ENCODE measurements at regions not wholly inside any gene's neighbourhood (a gene's known extent, or its start where the extent isn't known, plus 50 kb on each side); places are given as distances from the start of the nearest gene placed in this dataset.

- Mint-ChIP-seq H3K36me3 (no peaks in the 10 kb centered on the region), H3K27ac (no peak overlapping the region), H3K4me3 (no peak overlapping the region), H3K4me1 (peaks cover 4% of the 10 kb centered on the region), H3K27me3 (no peaks in the 10 kb centered on the region), H3K9me3 (no peaks in the 10 kb centered on the region)
Measured at GRCh38 chr2:64363140-64363539, 90.8 kb upstream of the LGALSL start.

DNA sequence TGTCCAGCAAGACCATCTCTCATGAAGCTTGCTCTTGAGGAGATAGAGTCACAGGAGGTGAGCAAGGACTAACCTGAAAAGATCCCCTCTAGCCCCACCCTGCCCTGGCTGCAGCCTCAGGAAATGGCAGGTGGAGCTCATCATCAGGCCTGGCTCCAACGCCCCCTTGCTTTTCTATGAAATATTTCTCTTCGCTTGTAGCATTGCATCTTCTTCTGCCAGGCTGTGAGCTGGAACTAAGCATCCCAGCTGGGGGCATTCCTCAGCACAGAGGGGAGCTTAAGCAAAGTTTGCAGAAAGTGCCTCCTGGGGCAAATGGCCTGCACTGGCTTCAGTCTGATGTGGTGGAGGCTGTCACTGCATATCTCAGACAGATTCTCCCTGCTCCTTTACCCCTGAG is 90.1 kb upstream of the LGALSL start:
- Mint-ChIP-seq H3K27me3 (no peaks in the 10 kb centered on the region), H3K4me1 (peaks cover 4% of the 10 kb centered on the region), H3K4me3 (no peak overlapping the region), H3K27ac (no peak overlapping the region), H3K9me3 (no peaks in the 10 kb centered on the region), H3K36me3 (no peaks in the 10 kb centered on the region)

GRCh38 chr2:64367444-64368232 is 86.3 kb upstream of the LGALSL start:
- no peak overlapping the region for H3K27ac Mint-ChIP-seq
- no peak overlapping the region for H3K4me3 Mint-ChIP-seq
- H3K36me3 Mint-ChIP-seq = no peaks in the 10 kb centered on the region
- no peaks in the 10 kb centered on the region for H3K4me1 Mint-ChIP-seq
- no peaks in the 10 kb centered on the region for H3K9me3 Mint-ChIP-seq
- H3K27me3 Mint-ChIP-seq = no peaks in the 10 kb centered on the region

DNA sequence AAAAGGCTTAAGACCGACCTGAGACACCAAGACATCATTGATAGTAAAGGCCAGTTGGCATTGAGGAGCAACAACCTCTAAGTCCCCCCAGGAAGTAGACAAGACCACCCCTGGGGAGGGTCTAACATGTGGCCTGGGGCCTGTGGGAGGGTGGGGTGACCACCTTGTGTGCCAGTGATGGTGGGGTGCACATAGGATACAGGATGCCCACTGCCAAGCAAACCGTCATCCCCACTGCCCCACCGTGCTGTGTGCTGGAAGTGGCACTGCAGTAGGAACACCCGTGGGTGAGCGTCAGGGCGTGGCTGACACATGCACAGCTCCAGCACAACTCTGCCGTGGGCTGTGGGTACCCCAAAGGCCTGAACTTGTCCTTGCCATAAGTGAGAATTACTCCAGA is 84.3 kb upstream of the LGALSL start:
- H3K27ac Mint-ChIP-seq = no peak overlapping the region
- H3K27me3 Mint-ChIP-seq = no peaks in the 10 kb centered on the region
- no peak overlapping the region for H3K4me3 Mint-ChIP-seq
- H3K9me3 Mint-ChIP-seq = no peaks in the 10 kb centered on the region
- H3K36me3 Mint-ChIP-seq = no peaks in the 10 kb centered on the region
- H3K4me1 Mint-ChIP-seq = no peaks in the 10 kb centered on the region

- no peak overlapping the region for H3K4me3 Mint-ChIP-seq
- no peak overlapping the region for H3K27ac Mint-ChIP-seq
- no peaks in the 10 kb centered on the region for H3K27me3 Mint-ChIP-seq
- no peaks in the 10 kb centered on the region for H3K4me1 Mint-ChIP-seq
- no peaks in the 10 kb centered on the region for H3K9me3 Mint-ChIP-seq
- no peaks in the 10 kb centered on the region for H3K36me3 Mint-ChIP-seq
Measured at GRCh38 chr2:64371727-64372126, 82.2 kb upstream of the LGALSL start.

DNA sequence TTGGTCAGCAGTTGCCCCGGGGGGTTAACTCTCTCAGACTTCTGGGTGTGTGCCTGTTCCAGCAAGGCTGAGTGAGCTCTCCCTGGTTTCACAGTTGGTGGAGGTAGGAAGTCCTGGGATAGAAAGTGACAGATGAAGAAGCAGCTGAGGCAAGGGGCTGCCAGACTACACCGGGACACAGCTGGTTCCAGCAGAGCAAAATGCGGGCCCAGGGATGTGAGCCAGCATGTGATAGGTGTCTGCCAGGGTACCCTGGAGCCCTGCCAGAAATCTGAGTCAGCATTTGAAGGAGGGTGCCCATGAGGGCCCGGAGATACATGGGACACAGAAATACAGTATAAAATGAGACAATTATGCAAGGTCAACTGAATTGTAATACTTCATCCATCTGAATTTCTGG is 79.3 kb upstream of the LGALSL start:
- no peaks in the 10 kb centered on the region for H3K36me3 Mint-ChIP-seq
- no peak overlapping the region for H3K27ac Mint-ChIP-seq
- H3K27me3 Mint-ChIP-seq = peaks cover 3% of the 10 kb centered on the region
- no peak overlapping the region for H3K4me3 Mint-ChIP-seq
- no peaks in the 10 kb centered on the region for H3K4me1 Mint-ChIP-seq
- no peaks in the 10 kb centered on the region for H3K9me3 Mint-ChIP-seq

GRCh38 chr2:64376926-64377325 is 77.0 kb upstream of the LGALSL start:
- H3K4me1 Mint-ChIP-seq = no peaks in the 10 kb centered on the region
- H3K27me3 Mint-ChIP-seq = peaks cover 3% of the 10 kb centered on the region
- H3K27ac Mint-ChIP-seq = no peak overlapping the region
- H3K9me3 Mint-ChIP-seq = no peaks in the 10 kb centered on the region
- no peak overlapping the region for H3K4me3 Mint-ChIP-seq
- no peaks in the 10 kb centered on the region for H3K36me3 Mint-ChIP-seq

DNA sequence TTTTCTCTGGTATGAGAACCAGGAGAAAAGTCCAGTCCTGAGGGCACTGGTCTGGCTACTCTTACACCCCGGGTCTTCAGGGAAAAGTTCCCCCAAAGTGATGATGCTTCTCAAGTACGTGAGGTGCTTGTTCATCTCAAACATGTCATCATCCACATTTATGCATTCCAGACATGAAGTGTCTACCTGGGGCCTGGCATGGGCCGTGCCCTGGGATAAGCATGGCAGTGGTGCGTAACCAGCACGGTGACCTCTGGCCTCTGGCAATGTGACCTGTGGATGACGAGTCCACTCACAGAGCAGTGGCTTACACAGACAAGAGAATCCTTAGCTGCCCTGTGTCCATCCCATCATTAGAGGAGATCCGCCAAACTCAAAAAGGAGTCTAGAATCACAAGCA is 74.8 kb upstream of the LGALSL start:
- Mint-ChIP-seq H3K27me3 (peaks cover 3% of the 10 kb centered on the region), H3K27ac (no peak overlapping the region), H3K4me3 (no peak overlapping the region), H3K4me1 (no peaks in the 10 kb centered on the region), H3K36me3 (no peaks in the 10 kb centered on the region), H3K9me3 (no peaks in the 10 kb centered on the region)

DNA sequence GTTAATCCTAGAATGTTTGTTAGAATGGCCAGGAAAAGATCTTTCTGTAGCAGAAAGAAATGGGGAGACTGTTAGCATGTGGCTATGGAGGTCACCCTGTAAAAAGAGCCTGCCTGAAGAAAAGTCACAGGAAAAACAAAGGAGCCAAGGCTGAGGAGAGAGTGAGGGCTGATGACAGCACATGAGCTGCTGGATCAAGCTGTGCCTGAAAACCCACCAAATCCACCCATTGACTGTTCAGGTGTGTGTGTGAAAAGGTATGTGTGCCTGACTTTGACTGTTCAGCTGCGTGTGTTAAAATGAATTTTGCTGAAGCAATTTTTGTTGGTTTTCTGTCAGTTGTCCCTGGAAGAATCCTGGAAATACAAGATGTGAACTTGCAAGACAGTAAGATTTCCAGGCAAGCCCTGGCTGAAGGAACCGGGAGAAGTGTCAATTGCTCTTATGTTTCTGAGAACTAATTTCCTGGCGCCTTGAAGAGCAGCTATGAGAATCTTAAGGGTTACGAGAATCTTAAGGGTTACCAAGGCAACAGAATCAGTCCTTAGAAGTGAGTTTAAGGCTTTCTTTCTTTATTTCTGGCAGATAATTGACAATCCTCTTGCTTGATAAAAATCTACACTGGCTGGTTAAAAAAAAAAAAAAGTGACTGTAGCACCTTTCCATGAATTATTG is 73.0 kb upstream of the LGALSL start:
- H3K27me3 Mint-ChIP-seq = peaks cover 4% of the 10 kb centered on the region
- no peak overlapping the region for H3K4me3 Mint-ChIP-seq
- H3K9me3 Mint-ChIP-seq = no peaks in the 10 kb centered on the region
- H3K4me1 Mint-ChIP-seq = no peaks in the 10 kb centered on the region
- H3K36me3 Mint-ChIP-seq = no peaks in the 10 kb centered on the region
- H3K27ac Mint-ChIP-seq = no peak overlapping the region

DNA sequence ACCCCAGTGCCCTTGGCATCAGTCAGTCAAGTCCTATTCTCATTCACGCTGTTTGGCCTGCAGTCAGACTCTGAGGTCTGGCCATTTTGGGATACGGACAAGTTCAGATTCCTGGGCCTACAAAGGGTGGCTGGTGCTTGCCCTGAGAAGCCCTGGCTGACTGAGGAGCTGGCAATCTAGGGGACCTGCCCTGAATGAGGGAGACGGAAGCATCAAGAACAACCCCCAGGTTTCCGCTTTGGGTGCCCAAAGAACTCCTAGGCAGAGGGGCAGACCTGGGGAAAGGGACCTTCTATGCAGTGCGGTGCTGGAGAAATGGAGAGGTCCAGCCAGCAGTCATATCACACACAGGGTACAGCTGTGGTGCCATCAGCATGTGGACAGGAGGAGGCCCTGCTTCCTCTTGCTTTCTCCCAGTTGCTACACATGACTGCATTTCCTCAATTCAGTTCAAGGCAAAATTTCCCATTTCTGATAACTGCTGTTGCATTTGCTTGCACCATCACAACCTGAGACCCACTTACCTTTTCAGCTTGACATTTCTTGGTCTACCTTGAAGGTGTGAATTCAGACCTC is 70.9 kb upstream of the LGALSL start:
- no peaks in the 10 kb centered on the region for H3K36me3 Mint-ChIP-seq
- H3K27me3 Mint-ChIP-seq = peaks cover 5% of the 10 kb centered on the region
- no peak overlapping the region for H3K4me3 Mint-ChIP-seq
- H3K27ac Mint-ChIP-seq = no peak overlapping the region
- H3K9me3 Mint-ChIP-seq = no peaks in the 10 kb centered on the region
- H3K4me1 Mint-ChIP-seq = no peaks in the 10 kb centered on the region

GRCh38 chr2:64383881-64384280 is 70.1 kb upstream of the LGALSL start:
- Mint-ChIP-seq H3K9me3 (no peaks in the 10 kb centered on the region), H3K4me3 (no peak overlapping the region)

GRCh38 chr2:64386676-64387075 is 67.3 kb upstream of the LGALSL start:
- H3K36me3 Mint-ChIP-seq = peaks cover 2% of the 10 kb centered on the region
- no peak overlapping the region for H3K27ac Mint-ChIP-seq

More at GRCh38 chr2:64383881-64384280, 70.1 kb upstream of the LGALSL start:
- Mint-ChIP-seq H3K27me3 (peaks cover 5% of the 10 kb centered on the region), H3K4me1 (no peaks in the 10 kb centered on the region), H3K36me3 (no peaks in the 10 kb centered on the region), H3K27ac (no peak overlapping the region)

DNA sequence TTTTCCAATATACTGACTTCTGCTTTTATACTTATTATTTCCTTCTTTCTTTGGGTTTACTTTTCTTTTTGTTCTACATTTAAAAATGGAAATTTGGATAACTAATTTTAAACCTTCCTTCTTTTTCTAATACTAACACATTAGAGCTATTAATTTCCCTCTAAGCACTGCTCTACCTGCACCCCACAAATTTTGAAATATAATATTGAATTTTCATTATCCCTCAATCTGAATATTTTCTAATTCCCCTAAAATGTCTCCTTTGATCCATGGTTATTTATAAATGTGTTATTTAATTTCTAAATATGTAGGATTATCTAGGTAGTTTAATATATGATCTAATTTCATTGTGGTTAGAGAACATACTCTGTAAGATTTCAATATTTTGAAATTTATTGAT is 63.4 kb upstream of the LGALSL start:
- H3K27ac Mint-ChIP-seq = no peak overlapping the region
- peaks cover 11% of the 10 kb centered on the region for H3K9me3 Mint-ChIP-seq
- H3K4me3 Mint-ChIP-seq = no peak overlapping the region
- H3K27me3 Mint-ChIP-seq = peaks cover 1% of the 10 kb centered on the region
- H3K36me3 Mint-ChIP-seq = peaks cover 2% of the 10 kb centered on the region
- H3K4me1 Mint-ChIP-seq = no peaks in the 10 kb centered on the region

More at GRCh38 chr2:64386676-64387075, 67.3 kb upstream of the LGALSL start:
- Mint-ChIP-seq H3K4me1 (no peaks in the 10 kb centered on the region), H3K4me3 (no peak overlapping the region), H3K9me3 (peaks cover 11% of the 10 kb centered on the region), H3K27me3 (peaks cover 2% of the 10 kb centered on the region)

GRCh38 chr2:64391424-64391823 is 62.5 kb upstream of the LGALSL start:
- Mint-ChIP-seq H3K9me3 (peaks cover 11% of the 10 kb centered on the region), H3K4me1 (no peaks in the 10 kb centered on the region), H3K27ac (no peak overlapping the region), H3K36me3 (peaks cover 2% of the 10 kb centered on the region), H3K4me3 (no peak overlapping the region), H3K27me3 (peaks cover 1% of the 10 kb centered on the region)

- peaks cover 11% of the 10 kb centered on the region for H3K9me3 Mint-ChIP-seq
Measured at GRCh38 chr2:64391940-64392339, 62.0 kb upstream of the LGALSL start.

DNA sequence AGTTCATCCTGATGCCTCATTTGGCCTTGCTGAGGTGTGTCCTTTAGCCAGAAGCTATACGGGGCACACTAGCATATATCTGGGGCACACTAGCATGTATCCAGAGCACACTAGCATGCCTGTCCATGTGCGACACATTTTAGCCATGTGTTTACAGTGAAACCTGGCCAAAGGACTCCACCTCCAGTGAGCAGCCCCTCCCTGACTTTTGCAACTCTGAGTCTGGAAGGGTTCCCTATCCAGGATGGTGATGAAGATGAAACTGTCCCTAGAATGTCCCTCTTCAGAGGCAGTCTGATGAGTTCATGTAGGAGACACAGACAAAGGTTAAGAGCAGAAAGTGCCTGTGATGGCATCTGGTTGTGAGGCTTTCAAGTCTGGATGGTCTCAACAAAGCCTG is 61.4 kb upstream of the LGALSL start:
- no peak overlapping the region for H3K27ac Mint-ChIP-seq
- peaks cover 2% of the 10 kb centered on the region for H3K36me3 Mint-ChIP-seq
- H3K27me3 Mint-ChIP-seq = no peaks in the 10 kb centered on the region
- no peaks in the 10 kb centered on the region for H3K4me1 Mint-ChIP-seq
- no peak overlapping the region for H3K4me3 Mint-ChIP-seq
- peaks cover 11% of the 10 kb centered on the region for H3K9me3 Mint-ChIP-seq

More at GRCh38 chr2:64391940-64392339, 62.0 kb upstream of the LGALSL start:
- Mint-ChIP-seq H3K4me3 (no peak overlapping the region), H3K4me1 (no peaks in the 10 kb centered on the region), H3K27ac (no peak overlapping the region), H3K27me3 (peaks cover 1% of the 10 kb centered on the region), H3K36me3 (peaks cover 2% of the 10 kb centered on the region)
